T-helper 2 cell treated with Interferon-gamma antibody and Interleukin-4, amounts not matched to agents 5 μg/mL and 100 μg/mL, for 36 hours (primary cell): ENCODE measurements at regions not wholly inside any gene's neighbourhood (a gene's known extent, or its start where the extent isn't known, plus 50 kb on each side); places are given as distances from the start of the nearest gene placed in this dataset.

Source experiments
- DNase-seq: peaks from one replicate; pipeline ENCODE4 v3.0.0; 2021; ENCODE audit warnings: low spot score
- H3K27ac Mint-ChIP-seq: one replicate; pipeline ENCODE4 v1.8.0; 2021; ENCODE audit warnings: mild to moderate bottlenecking, mixed read lengths
- H3K27me3 Mint-ChIP-seq: one replicate; pipeline ENCODE4 v1.8.0; 2021; ENCODE audit warnings: low read depth, mixed read lengths
- H3K36me3 Mint-ChIP-seq: one replicate; pipeline ENCODE4 v1.8.0; 2021; ENCODE audit warnings: low read depth, mixed read lengths
- H3K4me1 Mint-ChIP-seq: one replicate; pipeline ENCODE4 v1.8.0; 2021; ENCODE audit warnings: low read depth, mixed read lengths
- H3K4me3 Mint-ChIP-seq: one replicate; pipeline ENCODE4 v1.8.0; 2022; ENCODE audit warnings: mild to moderate bottlenecking, moderate library complexity, mixed read lengths
- H3K9me3 Mint-ChIP-seq: one replicate; pipeline ENCODE4 v1.8.0; 2021; ENCODE audit warnings: mixed read lengths

- Mint-ChIP-seq H3K27ac (no peak overlapping the region), H3K4me1 (no peaks in the 10 kb centered on the region), H3K36me3 (no peaks in the 10 kb centered on the region), H3K27me3 (no peaks in the 10 kb centered on the region), H3K9me3 (peaks cover 19% of the 10 kb centered on the region), H3K4me3 (no peak overlapping the region)
- no peak for DNase-seq
Observed at GRCh38 chr5:118243613-118244012, 744.7 kb downstream of the DTWD2 start.

- Mint-ChIP-seq H3K4me1 (no peaks in the 10 kb centered on the region), H3K27me3 (no peaks in the 10 kb centered on the region), H3K36me3 (no peaks in the 10 kb centered on the region), H3K27ac (no peak overlapping the region), H3K4me3 (no peak overlapping the region), H3K9me3 (peaks cover 14% of the 10 kb centered on the region)
- DNase-seq: no peak
Observed at GRCh38 chr5:118243068-118243467, 745.3 kb downstream of the DTWD2 start.

- H3K27ac Mint-ChIP-seq: no peak overlapping the region
- no peak overlapping the region for H3K4me3 Mint-ChIP-seq
- no peak for DNase-seq
- no peaks in the 10 kb centered on the region for H3K4me1 Mint-ChIP-seq
- no peaks in the 10 kb centered on the region for H3K36me3 Mint-ChIP-seq
- H3K9me3 Mint-ChIP-seq: peaks cover 3% of the 10 kb centered on the region
- H3K27me3 Mint-ChIP-seq: no peaks in the 10 kb centered on the region
Observed at GRCh38 chr5:118236108-118236849, 752.1 kb downstream of the DTWD2 start.

GRCh38 chr5:118233606-118234005, 754.7 kb downstream of the DTWD2 start:
- Mint-ChIP-seq H3K4me3 (no peak overlapping the region), H3K4me1 (no peaks in the 10 kb centered on the region), H3K27me3 (no peaks in the 10 kb centered on the region), H3K27ac (no peak overlapping the region), H3K36me3 (no peaks in the 10 kb centered on the region), H3K9me3 (no peaks in the 10 kb centered on the region)
- DNase-seq: no peak

GRCh38 chr5:118228489-118228888, 759.9 kb downstream of the DTWD2 start:
- H3K4me1 Mint-ChIP-seq: no peaks in the 10 kb centered on the region
- no peak for DNase-seq
- H3K9me3 Mint-ChIP-seq: no peaks in the 10 kb centered on the region
- H3K27ac Mint-ChIP-seq: no peak overlapping the region
- no peaks in the 10 kb centered on the region for H3K27me3 Mint-ChIP-seq
- no peaks in the 10 kb centered on the region for H3K36me3 Mint-ChIP-seq
- H3K4me3 Mint-ChIP-seq: no peak overlapping the region

- Mint-ChIP-seq H3K4me1 (no peaks in the 10 kb centered on the region), H3K36me3 (no peaks in the 10 kb centered on the region)
- no peak for DNase-seq
Observed at GRCh38 chr5:118224546-118224945, 763.8 kb downstream of the DTWD2 start.

GRCh38 chr5:118220556-118221195, 767.7 kb downstream of the DTWD2 start:
- H3K27ac Mint-ChIP-seq: no peak overlapping the region
- no peak overlapping the region for H3K4me3 Mint-ChIP-seq
- no peaks in the 10 kb centered on the region for H3K4me1 Mint-ChIP-seq
- DNase-seq: no peak
- H3K27me3 Mint-ChIP-seq: no peaks in the 10 kb centered on the region
- H3K9me3 Mint-ChIP-seq: peaks cover under 1% of the 10 kb centered on the region
- H3K36me3 Mint-ChIP-seq: no peaks in the 10 kb centered on the region

More at GRCh38 chr5:118224546-118224945, 763.8 kb downstream of the DTWD2 start:
- Mint-ChIP-seq H3K27me3 (no peaks in the 10 kb centered on the region), H3K9me3 (no peaks in the 10 kb centered on the region), H3K4me3 (no peak overlapping the region), H3K27ac (no peak overlapping the region)

GRCh38 chr5:118211606-118212005, 776.7 kb downstream of the DTWD2 start:
- H3K9me3 Mint-ChIP-seq: peaks cover 31% of the 10 kb centered on the region
- H3K4me3 Mint-ChIP-seq: no peak overlapping the region
- H3K27ac Mint-ChIP-seq: no peak overlapping the region
- DNase-seq: no peak
- no peaks in the 10 kb centered on the region for H3K4me1 Mint-ChIP-seq
- H3K36me3 Mint-ChIP-seq: no peaks in the 10 kb centered on the region
- H3K27me3 Mint-ChIP-seq: no peaks in the 10 kb centered on the region

GRCh38 chr5:118208031-118208453, 780.3 kb downstream of the DTWD2 start:
- Mint-ChIP-seq H3K9me3 (peaks cover 20% of the 10 kb centered on the region), H3K27me3 (no peaks in the 10 kb centered on the region), H3K4me1 (no peaks in the 10 kb centered on the region), H3K27ac (no peak overlapping the region), H3K36me3 (no peaks in the 10 kb centered on the region), H3K4me3 (no peak overlapping the region)
- no peak for DNase-seq

- Mint-ChIP-seq H3K36me3 (no peaks in the 10 kb centered on the region), H3K27me3 (no peaks in the 10 kb centered on the region), H3K4me3 (no peak overlapping the region), H3K9me3 (no peaks in the 10 kb centered on the region), H3K27ac (no peak overlapping the region), H3K4me1 (no peaks in the 10 kb centered on the region)
- no peak for DNase-seq
Observed at GRCh38 chr5:118199801-118200200, 788.5 kb downstream of the DTWD2 start.

GRCh38 chr5:118196229-118196628, 792.1 kb downstream of the DTWD2 start:
- no peak for DNase-seq
- H3K36me3 Mint-ChIP-seq: no peaks in the 10 kb centered on the region
- no peaks in the 10 kb centered on the region for H3K27me3 Mint-ChIP-seq
- no peaks in the 10 kb centered on the region for H3K9me3 Mint-ChIP-seq
- H3K4me1 Mint-ChIP-seq: no peaks in the 10 kb centered on the region
- H3K4me3 Mint-ChIP-seq: no peak overlapping the region
- H3K27ac Mint-ChIP-seq: no peak overlapping the region

GRCh38 chr5:118195211-118195610, 793.1 kb downstream of the DTWD2 start:
- no peak overlapping the region for H3K27ac Mint-ChIP-seq
- H3K36me3 Mint-ChIP-seq: no peaks in the 10 kb centered on the region
- H3K4me1 Mint-ChIP-seq: no peaks in the 10 kb centered on the region
- H3K9me3 Mint-ChIP-seq: no peaks in the 10 kb centered on the region
- no peaks in the 10 kb centered on the region for H3K27me3 Mint-ChIP-seq
- H3K4me3 Mint-ChIP-seq: no peak overlapping the region
- no peak for DNase-seq

- Mint-ChIP-seq H3K9me3 (no peaks in the 10 kb centered on the region), H3K27ac (no peak overlapping the region), H3K4me1 (no peaks in the 10 kb centered on the region), H3K36me3 (no peaks in the 10 kb centered on the region), H3K27me3 (no peaks in the 10 kb centered on the region), H3K4me3 (no peak overlapping the region)
- DNase-seq: no peak
Observed at GRCh38 chr5:118193194-118193905, 795.0 kb downstream of the DTWD2 start.

- no peak overlapping the region for H3K27ac Mint-ChIP-seq
- no peaks in the 10 kb centered on the region for H3K36me3 Mint-ChIP-seq
- H3K27me3 Mint-ChIP-seq: no peaks in the 10 kb centered on the region
- no peak for DNase-seq
- no peak overlapping the region for H3K4me3 Mint-ChIP-seq
- H3K9me3 Mint-ChIP-seq: no peaks in the 10 kb centered on the region
- no peaks in the 10 kb centered on the region for H3K4me1 Mint-ChIP-seq
Observed at GRCh38 chr5:118185018-118185417, 803.3 kb downstream of the DTWD2 start.
